Parathyroid adenoma (tissue), 2 donors: ENCODE measurements at regions not wholly inside any gene's neighbourhood (a gene's known extent, or its start where the extent isn't known, plus 50 kb on each side); places are given as distances from the start of the nearest gene placed in this dataset.

ENCODE experiments used
- H2AFZ ChIP-seq: fragments of 300-600 bp; sonication (generic); one replicate; pipeline ENCODE4 v1.7.0; 2017; ENCODE audit warnings: antibody characterized with exemption, mild to moderate bottlenecking
- H3K27ac ChIP-seq: fragments of 300-600 bp; sonication (generic); one replicate; pipeline ENCODE4 v1.7.0; 2017
- H3K27me3 ChIP-seq: fragments of 300-600 bp; sonication (generic); one replicate; pipeline ENCODE4 v1.7.0; 2017; ENCODE audit warnings: low read length; ENCODE audit not compliant: control insufficient read depth, insufficient read depth
- H3K36me3 ChIP-seq: fragments of 300-600 bp; sonication (generic); one replicate; pipeline ENCODE4 v1.7.0; 2017; ENCODE audit warnings: low read length; ENCODE audit not compliant: control insufficient read depth, insufficient read depth
- H3K4me1 ChIP-seq: fragments of 300-600 bp; sonication (generic); one replicate; pipeline ENCODE4 v1.7.0; 2017; ENCODE audit warnings: control low read depth
- H3K4me2 ChIP-seq: fragments of 300-600 bp; sonication (generic); one replicate; pipeline ENCODE4 v1.7.0; 2017; ENCODE audit warnings: low read length
- H3K4me3 ChIP-seq: fragments of 300-600 bp; sonication (generic); one replicate; pipeline ENCODE4 v1.7.0; 2017; ENCODE audit warnings: low read depth, low read length
- H3K79me2 ChIP-seq: fragments of 300-600 bp; sonication (generic); one replicate; pipeline ENCODE4 v1.7.0; 2017; ENCODE audit warnings: control low read depth
- H3K9ac ChIP-seq: fragments of 300-600 bp; sonication (generic); one replicate; pipeline ENCODE4 v1.7.0; 2017; ENCODE audit warnings: mild to moderate bottlenecking
- H3K9me3 ChIP-seq: fragments of 300-600 bp; sonication (generic); one replicate; pipeline ENCODE4 v1.7.0; 2017; ENCODE audit warnings: low read length; ENCODE audit not compliant: control insufficient read depth
- CTCF ChIP-seq: fragments of 300-600 bp; sonication (generic); IDR thresholded peaks from one replicate; pipeline ENCODE4 v1.7.0; 2017; ENCODE audit warnings: antibody characterized with exemption, mild to moderate bottlenecking
- donor health status: primary hyperparathyroidism.

GRCh38 chr6:163635731-163636364 is 221.3 kb downstream of the QKI start:
- no peaks in the 10 kb centered on the region for H3K9me3 ChIP-seq
- H3K4me1 ChIP-seq = no peaks in the 10 kb centered on the region
- TF ChIP-seq CTCF = no peak
- H3K9ac ChIP-seq = no peak overlapping the region
- H3K4me2 ChIP-seq = no peak overlapping the region
- no peak overlapping the region for H3K27ac ChIP-seq
- no peaks in the 10 kb centered on the region for H3K27me3 ChIP-seq
- H3K4me3 ChIP-seq = no peak overlapping the region
- no peaks in the 10 kb centered on the region for H3K79me2 ChIP-seq
- no peak overlapping the region for H2AFZ ChIP-seq
- H3K36me3 ChIP-seq = no peaks in the 10 kb centered on the region

DNA sequence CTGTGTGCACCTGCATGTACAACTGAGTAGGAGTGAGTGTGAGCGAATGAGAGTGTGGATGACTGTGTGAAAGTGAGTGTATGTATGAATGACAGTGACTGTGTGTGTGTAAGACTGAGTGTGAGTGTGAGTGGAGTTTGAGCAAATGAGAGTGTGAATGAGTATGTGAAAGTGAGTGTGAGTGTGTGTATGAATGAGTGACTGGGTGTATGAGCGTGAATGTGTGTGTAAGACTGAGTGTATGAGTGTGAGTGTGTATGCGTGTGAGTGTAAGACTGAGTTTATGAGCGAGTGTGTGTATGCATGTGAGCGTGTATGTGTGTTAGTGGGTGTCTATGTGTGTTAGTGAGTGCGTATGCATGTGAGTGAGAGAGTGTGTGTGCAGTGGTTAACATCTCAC is 220.8 kb downstream of the QKI start:
- TF ChIP-seq CTCF = no peak
- Histone ChIP-seq H3K9me3 (no peaks in the 10 kb centered on the region), H3K9ac (no peak overlapping the region), H3K36me3 (no peaks in the 10 kb centered on the region), H3K27ac (no peak overlapping the region), H3K79me2 (no peaks in the 10 kb centered on the region), H3K4me3 (no peak overlapping the region), H2AFZ (no peak overlapping the region), H3K4me1 (no peaks in the 10 kb centered on the region), H3K4me2 (no peak overlapping the region), H3K27me3 (no peaks in the 10 kb centered on the region)

GRCh38 chr6:163634211-163635171 is 220.0 kb downstream of the QKI start:
- no peak overlapping the region for H3K4me2 ChIP-seq
- TF ChIP-seq CTCF = no peak
- H3K27me3 ChIP-seq = no peaks in the 10 kb centered on the region
- H3K9me3 ChIP-seq = no peaks in the 10 kb centered on the region
- no peaks in the 10 kb centered on the region for H3K79me2 ChIP-seq
- no peak overlapping the region for H3K27ac ChIP-seq
- H2AFZ ChIP-seq = no peak overlapping the region
- H3K4me1 ChIP-seq = no peaks in the 10 kb centered on the region
- no peak overlapping the region for H3K4me3 ChIP-seq
- H3K36me3 ChIP-seq = no peaks in the 10 kb centered on the region
- H3K9ac ChIP-seq = no peak overlapping the region

DNA sequence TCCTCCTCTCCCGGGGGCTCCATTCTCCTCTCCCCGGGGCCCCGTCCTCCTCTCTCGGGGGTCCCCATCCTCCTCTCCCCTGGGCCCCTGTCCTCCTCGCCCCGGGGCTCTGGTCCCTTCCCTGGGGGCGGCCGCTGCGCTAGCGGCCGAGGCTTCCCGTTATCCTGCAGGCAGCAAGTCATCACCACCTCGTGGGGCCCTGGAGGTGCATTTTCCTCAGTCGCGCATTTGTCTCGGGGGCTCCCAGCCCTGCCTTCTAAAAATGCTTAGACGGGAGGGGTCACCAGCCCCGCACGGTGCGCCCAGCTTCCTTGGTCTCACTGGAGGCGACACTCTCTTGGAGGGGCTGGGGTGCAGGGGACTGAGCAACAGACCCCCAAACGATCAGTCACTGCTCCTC is 216.5 kb downstream of the QKI start:
- no peak overlapping the region for H3K9ac ChIP-seq
- no peaks in the 10 kb centered on the region for H3K4me1 ChIP-seq
- no peak overlapping the region for H3K27ac ChIP-seq
- no peaks in the 10 kb centered on the region for H3K27me3 ChIP-seq
- H3K79me2 ChIP-seq = no peaks in the 10 kb centered on the region
- no peak overlapping the region for H3K4me3 ChIP-seq
- no peak overlapping the region for H3K4me2 ChIP-seq
- no peaks in the 10 kb centered on the region for H3K36me3 ChIP-seq
- no peak overlapping the region for H2AFZ ChIP-seq
- no peaks in the 10 kb centered on the region for H3K9me3 ChIP-seq
- no peak for TF ChIP-seq CTCF
